Neural cell (in vitro differentiated cells): ENCODE measurements at regions not wholly inside any gene's neighbourhood (a gene's known extent, or its start where the extent isn't known, plus 50 kb on each side); places are given as distances from the start of the nearest gene placed in this dataset.

Experiments used
- H2AFZ ChIP-seq: fragments of 200-600, 300-800 bp; sonication (generic), shearing (Covaris generic); 2 replicates; pipeline ENCODE4 v1.6.0; 2014; ENCODE audit warnings: low read depth, mild to moderate bottlenecking, antibody characterized with exemption, low read length, moderate library complexity
- H3F3A ChIP-seq: fragments of 200-600 bp; shearing (Covaris generic); 2 replicates; pipeline ENCODE4 v1.6.1; 2016; ENCODE audit warnings: mild to moderate bottlenecking, moderate library complexity, mixed read lengths, antibody characterized with exemption, low read length; ENCODE audit not compliant: insufficient read depth, poor library complexity, severe bottlenecking
- H3K27ac ChIP-seq: fragments of 200-600, 300-800 bp; sonication (generic), shearing (Covaris generic); 2 replicates; pipeline ENCODE4 v1.5.1; 2014; ENCODE audit warnings: mild to moderate bottlenecking, low read length, moderate library complexity
- H3K27me3 ChIP-seq: fragments of 300-800, 200-600 bp; sonication (generic), shearing (Covaris generic); 2 replicates; pipeline ENCODE4 v1.6.0; 2014; ENCODE audit warnings: mild to moderate bottlenecking, low read depth, low read length, moderate library complexity; ENCODE audit not compliant: insufficient read depth
- H3K36me3 ChIP-seq: fragments of 300-800, 200-600 bp; sonication (generic), shearing (Covaris generic); 2 replicates; pipeline ENCODE4 v1.5.1; 2014; ENCODE audit warnings: mild to moderate bottlenecking, antibody characterized with exemption, low read length, moderate library complexity; ENCODE audit not compliant: insufficient read depth
- H3K4me2 ChIP-seq: fragments of 300-800, 200-600 bp; sonication (generic), shearing (Covaris generic); 2 replicates; pipeline ENCODE4 v1.6.0; 2014; ENCODE audit warnings: mild to moderate bottlenecking, low read length
- H3K4me3 ChIP-seq: fragments of 300-800, 200-600 bp; sonication (generic), shearing (Covaris generic); 2 replicates; pipeline ENCODE4 v1.5.1; 2014; ENCODE audit warnings: mild to moderate bottlenecking, low read length, moderate library complexity
- H3K79me2 ChIP-seq: fragments of 200-600 bp; shearing (Covaris generic); replicated peaks from 2 replicates; pipeline ENCODE4 v1.6.0; 2014; ENCODE audit warnings: mild to moderate bottlenecking, low read length, moderate library complexity; ENCODE audit not compliant: insufficient read depth
- H3K9ac ChIP-seq: fragments of 300-800, 200-600 bp; sonication (generic), shearing (Covaris generic); 2 replicates; pipeline ENCODE4 v1.6.1; 2016; ENCODE audit warnings: mild to moderate bottlenecking, low read length, mixed read lengths
- H3K9me2 ChIP-seq: fragments of 200-600 bp; shearing (Covaris generic); 2 replicates; pipeline ENCODE4 v1.6.1; 2016; ENCODE audit warnings: mild to moderate bottlenecking, low read length, mixed read lengths; ENCODE audit not compliant: insufficient read depth
- H3K9me3 ChIP-seq: fragments of 200-600, 300-800 bp; sonication (generic), shearing (Covaris generic); 2 replicates; pipeline ENCODE4 v1.6.1; 2016; ENCODE audit warnings: mild to moderate bottlenecking, mixed run types, low read length, moderate library complexity, mixed read lengths
- H4K20me1 ChIP-seq: fragments of 200-600 bp; shearing (Covaris generic); 2 replicates; pipeline ENCODE4 v1.6.1; 2016; ENCODE audit warnings: mild to moderate bottlenecking, mixed run types; ENCODE audit not compliant: insufficient read depth
- EP300 ChIP-seq: fragments of 450-650 bp; conservative IDR thresholded peaks from 2 replicates; pipeline ENCODE4 v1.6.1; 2014; ENCODE audit warnings: antibody characterized with exemption, mild to moderate bottlenecking, moderate library complexity; ENCODE audit not compliant: poor library complexity, severe bottlenecking
- EZH2 ChIP-seq: fragments of 200-600, 300-800 bp; shearing (Covaris generic), sonication (generic); IDR thresholded peaks from 2 replicates; pipeline ENCODE4 v1.6.1; 2014; ENCODE audit warnings: antibody characterized with exemption, low read length, borderline replicate concordance, mild to moderate bottlenecking; ENCODE audit not compliant: insufficient read depth, poor library complexity, severe bottlenecking
- MXI1 ChIP-seq: fragments of 450-650 bp; conservative IDR thresholded peaks from 2 replicates; pipeline ENCODE4 v1.6.1; 2014; ENCODE audit warnings: antibody characterized with exemption, mild to moderate bottlenecking; ENCODE audit not compliant: poor library complexity, severe bottlenecking
- POLR2AphosphoS5 ChIP-seq: IDR thresholded peaks from 2 replicates; pipeline ENCODE4 v1.6.1; 2012
- RAD21 ChIP-seq: fragments of 450-650 bp; conservative IDR thresholded peaks from 2 replicates; pipeline ENCODE4 v1.6.1; 2014; ENCODE audit warnings: antibody characterized with exemption, mild to moderate bottlenecking, moderate library complexity
- SMC3 ChIP-seq: fragments of 450-650 bp; conservative IDR thresholded peaks from 2 replicates; pipeline ENCODE4 v1.6.1; 2014; ENCODE audit warnings: antibody characterized with exemption, mild to moderate bottlenecking, moderate library complexity; ENCODE audit not compliant: poor library complexity
- TAF1 ChIP-seq: IDR thresholded peaks from 2 replicates; pipeline ENCODE4 v1.6.1; 2012; ENCODE audit warnings: low read depth
- TF ChIP-seq, protein P1 (sequence below): fragments of 450-650 bp; IDR thresholded peaks from 2 replicates; pipeline ENCODE4 v1.5.1; 2014; ENCODE audit warnings: antibody characterized with exemption, mild to moderate bottlenecking, moderate library complexity; ENCODE audit not compliant: poor library complexity, severe bottlenecking
- TF ChIP-seq, protein P2 (sequence below): IDR thresholded peaks from 2 replicates; pipeline ENCODE4 v1.6.1; 2012; ENCODE audit warnings: borderline replicate concordance

DNA sequence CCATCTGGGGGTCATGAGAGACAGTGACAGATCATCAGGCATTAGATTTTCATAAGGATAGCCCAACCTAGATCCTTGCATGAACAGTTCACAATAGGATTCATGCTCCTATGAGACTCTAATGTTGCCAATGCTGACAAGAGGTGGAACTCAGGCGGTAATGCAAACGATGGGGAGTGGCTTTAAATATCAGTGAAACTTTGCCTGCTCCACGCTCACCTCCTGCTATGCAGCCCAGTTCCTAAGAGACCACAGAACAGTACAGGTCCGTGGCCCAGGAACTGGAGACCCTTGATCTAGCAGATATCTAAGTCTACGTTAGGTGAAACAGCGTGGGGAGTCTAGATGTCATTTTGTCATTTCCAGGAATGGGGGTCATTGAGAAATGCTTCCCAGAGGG, 165.7 kb downstream of the OR13H1 start:
- Histone ChIP-seq H3K79me2 (no peaks in the 10 kb centered on the region), H3K4me3 (no peak overlapping the region), H3K27ac (no peak overlapping the region), H3K9me2 (no peaks in the 10 kb centered on the region), H3K9ac (no peak overlapping the region), H3F3A (no peaks in the 10 kb centered on the region), H3K4me2 (no peak overlapping the region), H4K20me1 (no peaks in the 10 kb centered on the region), H2AFZ (no peak overlapping the region), H3K27me3 (no peaks in the 10 kb centered on the region), H3K9me3 (no peaks in the 10 kb centered on the region), H3K36me3 (no peaks in the 10 kb centered on the region)
- TF ChIP-seq, protein P1, sequence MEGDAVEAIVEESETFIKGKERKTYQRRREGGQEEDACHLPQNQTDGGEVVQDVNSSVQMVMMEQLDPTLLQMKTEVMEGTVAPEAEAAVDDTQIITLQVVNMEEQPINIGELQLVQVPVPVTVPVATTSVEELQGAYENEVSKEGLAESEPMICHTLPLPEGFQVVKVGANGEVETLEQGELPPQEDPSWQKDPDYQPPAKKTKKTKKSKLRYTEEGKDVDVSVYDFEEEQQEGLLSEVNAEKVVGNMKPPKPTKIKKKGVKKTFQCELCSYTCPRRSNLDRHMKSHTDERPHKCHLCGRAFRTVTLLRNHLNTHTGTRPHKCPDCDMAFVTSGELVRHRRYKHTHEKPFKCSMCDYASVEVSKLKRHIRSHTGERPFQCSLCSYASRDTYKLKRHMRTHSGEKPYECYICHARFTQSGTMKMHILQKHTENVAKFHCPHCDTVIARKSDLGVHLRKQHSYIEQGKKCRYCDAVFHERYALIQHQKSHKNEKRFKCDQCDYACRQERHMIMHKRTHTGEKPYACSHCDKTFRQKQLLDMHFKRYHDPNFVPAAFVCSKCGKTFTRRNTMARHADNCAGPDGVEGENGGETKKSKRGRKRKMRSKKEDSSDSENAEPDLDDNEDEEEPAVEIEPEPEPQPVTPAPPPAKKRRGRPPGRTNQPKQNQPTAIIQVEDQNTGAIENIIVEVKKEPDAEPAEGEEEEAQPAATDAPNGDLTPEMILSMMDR, result no peak
- no peak for TF ChIP-seq RAD21
- TF ChIP-seq MXI1, result no peak
- TF ChIP-seq TAF1, result no peak
- no peak for TF ChIP-seq POLR2AphosphoS5
- TF ChIP-seq SMC3, result no peak
- TF ChIP-seq EZH2, result no peak
- TF ChIP-seq, protein P2, sequence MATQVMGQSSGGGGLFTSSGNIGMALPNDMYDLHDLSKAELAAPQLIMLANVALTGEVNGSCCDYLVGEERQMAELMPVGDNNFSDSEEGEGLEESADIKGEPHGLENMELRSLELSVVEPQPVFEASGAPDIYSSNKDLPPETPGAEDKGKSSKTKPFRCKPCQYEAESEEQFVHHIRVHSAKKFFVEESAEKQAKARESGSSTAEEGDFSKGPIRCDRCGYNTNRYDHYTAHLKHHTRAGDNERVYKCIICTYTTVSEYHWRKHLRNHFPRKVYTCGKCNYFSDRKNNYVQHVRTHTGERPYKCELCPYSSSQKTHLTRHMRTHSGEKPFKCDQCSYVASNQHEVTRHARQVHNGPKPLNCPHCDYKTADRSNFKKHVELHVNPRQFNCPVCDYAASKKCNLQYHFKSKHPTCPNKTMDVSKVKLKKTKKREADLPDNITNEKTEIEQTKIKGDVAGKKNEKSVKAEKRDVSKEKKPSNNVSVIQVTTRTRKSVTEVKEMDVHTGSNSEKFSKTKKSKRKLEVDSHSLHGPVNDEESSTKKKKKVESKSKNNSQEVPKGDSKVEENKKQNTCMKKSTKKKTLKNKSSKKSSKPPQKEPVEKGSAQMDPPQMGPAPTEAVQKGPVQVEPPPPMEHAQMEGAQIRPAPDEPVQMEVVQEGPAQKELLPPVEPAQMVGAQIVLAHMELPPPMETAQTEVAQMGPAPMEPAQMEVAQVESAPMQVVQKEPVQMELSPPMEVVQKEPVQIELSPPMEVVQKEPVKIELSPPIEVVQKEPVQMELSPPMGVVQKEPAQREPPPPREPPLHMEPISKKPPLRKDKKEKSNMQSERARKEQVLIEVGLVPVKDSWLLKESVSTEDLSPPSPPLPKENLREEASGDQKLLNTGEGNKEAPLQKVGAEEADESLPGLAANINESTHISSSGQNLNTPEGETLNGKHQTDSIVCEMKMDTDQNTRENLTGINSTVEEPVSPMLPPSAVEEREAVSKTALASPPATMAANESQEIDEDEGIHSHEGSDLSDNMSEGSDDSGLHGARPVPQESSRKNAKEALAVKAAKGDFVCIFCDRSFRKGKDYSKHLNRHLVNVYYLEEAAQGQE, result no peak
- no peak for TF ChIP-seq EP300

DNA sequence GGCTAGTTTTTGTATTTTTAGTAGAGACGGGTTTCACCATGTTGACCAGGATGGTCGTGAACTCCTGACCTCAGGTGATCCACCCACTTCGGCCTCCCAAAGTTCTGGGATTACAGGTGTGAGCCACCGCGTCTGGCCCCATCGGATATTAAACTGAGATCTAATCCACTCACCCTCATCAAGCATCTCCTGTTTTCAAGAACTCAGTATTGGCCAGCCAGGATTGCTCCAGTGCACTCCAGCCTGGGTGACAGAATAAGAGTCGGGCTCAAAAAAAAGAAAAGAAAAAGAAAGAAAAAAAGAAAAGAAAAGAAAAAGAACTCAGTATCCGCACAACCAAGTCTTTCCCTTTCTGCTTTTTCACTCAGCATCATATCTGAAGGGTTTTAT, 167.6 kb downstream of the OR13H1 start:
- no peak overlapping the region for H2AFZ ChIP-seq
- no peaks in the 10 kb centered on the region for H3K9me3 ChIP-seq
- H3K9me2 ChIP-seq, result no peaks in the 10 kb centered on the region
- no peaks in the 10 kb centered on the region for H3K36me3 ChIP-seq
- H4K20me1 ChIP-seq, result no peaks in the 10 kb centered on the region
- no peak overlapping the region for H3K4me2 ChIP-seq
- H3F3A ChIP-seq, result no peaks in the 10 kb centered on the region
- no peak overlapping the region for H3K9ac ChIP-seq
- no peaks in the 10 kb centered on the region for H3K27me3 ChIP-seq
- no peak overlapping the region for H3K27ac ChIP-seq
- TF ChIP-seq TAF1 (no peak), MXI1 (no peak), RAD21 (no peak), EP300 (no peak), EZH2 (no peak), POLR2AphosphoS5 (no peak), SMC3 (no peak)
- TF ChIP-seq, protein P1, result no peak
- TF ChIP-seq, protein P2, result no peak
- no peaks in the 10 kb centered on the region for H3K79me2 ChIP-seq
- H3K4me3 ChIP-seq, result no peak overlapping the region
